ENCODE measurements at regions not wholly inside any gene's neighbourhood (a gene's known extent, or its start where the extent isn't known, plus 50 kb on each side); places are given as distances from the start of the nearest gene placed in this dataset.

DNA sequence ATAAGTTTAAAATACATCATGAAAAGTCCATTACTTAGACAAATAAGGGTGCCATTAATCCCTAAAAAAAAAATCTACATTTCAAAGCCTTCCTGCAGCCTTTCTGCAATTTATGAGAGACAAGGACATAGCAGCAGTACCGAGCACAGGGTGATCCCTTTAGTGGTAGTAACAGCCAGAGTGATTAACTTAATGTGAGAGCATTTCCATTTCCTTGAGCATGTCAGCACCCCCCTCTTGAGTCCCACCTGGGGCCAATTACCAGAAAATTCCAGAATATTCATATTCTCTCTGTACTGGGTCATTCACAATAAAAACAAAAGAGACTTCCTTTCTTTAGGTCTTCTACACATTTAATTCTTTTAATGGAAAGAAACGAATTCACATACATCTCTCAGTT is 546.9 kb upstream of the CCDC54 start:
- Histone ChIP-seq H3K4me3 (no peak overlapping the region), H3K36me3 (no peaks in the 10 kb centered on the region), H3K27ac (no peak overlapping the region), H3K9me3 (no peaks in the 10 kb centered on the region), H3K27me3 (ENCODE audit: low read depth) (no peaks in the 10 kb centered on the region), H3K4me1 (no peaks in the 10 kb centered on the region)
- intact Hi-C loops (cut with DNase I) = no loop called here
- DNase-seq (no peak), ATAC-seq (no peak)
- TF ChIP-seq, protein P1, sequence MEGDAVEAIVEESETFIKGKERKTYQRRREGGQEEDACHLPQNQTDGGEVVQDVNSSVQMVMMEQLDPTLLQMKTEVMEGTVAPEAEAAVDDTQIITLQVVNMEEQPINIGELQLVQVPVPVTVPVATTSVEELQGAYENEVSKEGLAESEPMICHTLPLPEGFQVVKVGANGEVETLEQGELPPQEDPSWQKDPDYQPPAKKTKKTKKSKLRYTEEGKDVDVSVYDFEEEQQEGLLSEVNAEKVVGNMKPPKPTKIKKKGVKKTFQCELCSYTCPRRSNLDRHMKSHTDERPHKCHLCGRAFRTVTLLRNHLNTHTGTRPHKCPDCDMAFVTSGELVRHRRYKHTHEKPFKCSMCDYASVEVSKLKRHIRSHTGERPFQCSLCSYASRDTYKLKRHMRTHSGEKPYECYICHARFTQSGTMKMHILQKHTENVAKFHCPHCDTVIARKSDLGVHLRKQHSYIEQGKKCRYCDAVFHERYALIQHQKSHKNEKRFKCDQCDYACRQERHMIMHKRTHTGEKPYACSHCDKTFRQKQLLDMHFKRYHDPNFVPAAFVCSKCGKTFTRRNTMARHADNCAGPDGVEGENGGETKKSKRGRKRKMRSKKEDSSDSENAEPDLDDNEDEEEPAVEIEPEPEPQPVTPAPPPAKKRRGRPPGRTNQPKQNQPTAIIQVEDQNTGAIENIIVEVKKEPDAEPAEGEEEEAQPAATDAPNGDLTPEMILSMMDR (IDR thresholded peaks at IDR 0.05) = no peak

DNA sequence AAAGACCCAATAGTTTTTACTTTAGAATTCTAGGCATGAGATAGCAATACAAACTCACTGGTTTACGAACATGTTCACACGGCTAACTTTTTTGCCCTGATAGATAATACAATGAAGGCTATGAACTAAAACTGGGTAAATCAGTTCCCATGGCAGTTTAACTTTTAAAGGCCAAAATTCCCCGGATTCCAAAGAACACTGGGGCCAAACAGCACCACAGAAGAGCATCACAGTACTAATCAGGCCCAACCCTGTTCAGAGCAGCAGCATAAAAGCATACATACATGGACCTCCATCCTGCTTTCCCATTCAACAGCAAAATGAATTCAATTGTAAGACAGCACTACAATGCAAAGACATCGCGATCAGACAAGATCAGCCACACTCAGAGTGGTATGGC is 540.3 kb upstream of the CCDC54 start:
- H3K9me3 ChIP-seq = no peaks in the 10 kb centered on the region
- intact Hi-C loops (cut with DNase I) = no loop called here
- TF ChIP-seq, protein P1 (IDR thresholded peaks at IDR 0.05) = no peak
- no peak overlapping the region for H3K27ac ChIP-seq
- no peaks in the 10 kb centered on the region for H3K27me3 ChIP-seq (ENCODE audit: low read depth)
- no peak for DNase-seq
- no peaks in the 10 kb centered on the region for H3K4me1 ChIP-seq
- H3K4me3 ChIP-seq = no peak overlapping the region
- no peaks in the 10 kb centered on the region for H3K36me3 ChIP-seq
- ATAC-seq = no peak

DNA sequence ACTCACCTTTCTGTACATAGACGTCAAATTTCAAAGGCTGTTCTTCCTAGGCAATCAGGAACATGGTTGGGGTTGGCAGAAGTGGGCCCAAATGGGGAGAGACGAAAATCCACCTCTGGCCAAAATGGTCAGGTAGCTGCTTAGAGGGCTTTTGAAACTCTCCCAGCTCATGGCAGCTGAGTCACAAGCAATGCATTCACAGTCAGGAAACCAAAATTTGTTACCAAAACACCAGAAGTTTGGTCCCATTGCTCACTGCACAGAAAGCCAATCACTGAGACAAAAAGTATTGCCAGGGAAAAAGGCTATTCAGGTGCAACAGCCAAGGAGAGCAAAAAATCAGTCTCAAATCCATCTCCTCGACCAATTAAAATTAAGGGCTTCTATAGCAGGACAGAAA is 539.6 kb upstream of the CCDC54 start:
- no peak for ATAC-seq
- H3K36me3 ChIP-seq = no peaks in the 10 kb centered on the region
- intact Hi-C loops (cut with DNase I) = no loop called here
- H3K27ac ChIP-seq = no peak overlapping the region
- H3K4me3 ChIP-seq = no peak overlapping the region
- DNase-seq = no peak
- H3K4me1 ChIP-seq = no peaks in the 10 kb centered on the region
- H3K27me3 ChIP-seq (ENCODE audit: low read depth) = no peaks in the 10 kb centered on the region
- TF ChIP-seq, protein P1 (IDR thresholded peaks at IDR 0.05) = no peak
- no peaks in the 10 kb centered on the region for H3K9me3 ChIP-seq

DNA sequence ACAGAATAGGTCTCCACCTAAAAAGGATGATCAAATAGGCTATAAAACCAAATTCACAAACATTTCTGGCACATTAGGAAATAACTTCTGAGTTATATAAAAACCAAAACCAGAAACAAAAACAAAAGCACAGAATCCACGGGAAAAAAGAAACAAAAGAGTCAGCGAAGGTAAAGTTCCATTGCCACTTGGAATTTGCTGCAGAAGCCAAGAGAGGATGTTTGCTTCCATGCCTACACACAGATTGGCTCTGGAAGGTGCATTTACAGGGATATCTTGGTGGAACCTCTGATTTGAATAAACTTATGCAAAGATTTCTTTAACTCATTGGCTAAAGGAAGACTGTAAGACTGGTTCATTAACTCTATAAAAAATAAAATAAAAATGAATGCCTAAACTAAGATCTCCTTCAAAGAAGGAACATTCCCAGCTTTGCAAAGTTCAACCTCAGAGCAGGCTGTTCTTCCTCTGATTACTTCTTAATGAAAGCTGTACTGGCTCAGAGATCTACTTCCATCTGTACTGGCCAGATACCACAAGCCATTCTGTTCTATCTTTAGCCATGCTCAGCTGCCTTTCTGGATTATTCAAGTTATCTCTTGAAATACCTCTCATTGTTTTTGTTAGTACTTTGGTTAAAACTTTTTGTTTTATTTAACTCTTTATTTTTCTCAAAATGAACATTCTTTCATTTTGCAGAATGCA is 537.5 kb upstream of the CCDC54 start:
- H3K36me3 ChIP-seq = no peaks in the 10 kb centered on the region
- no peaks in the 10 kb centered on the region for H3K4me1 ChIP-seq
- H3K9me3 ChIP-seq = no peaks in the 10 kb centered on the region
- no peak overlapping the region for H3K27ac ChIP-seq
- no peak for DNase-seq
- H3K27me3 ChIP-seq (ENCODE audit: low read depth) = no peaks in the 10 kb centered on the region
- TF ChIP-seq, protein P1 (IDR thresholded peaks at IDR 0.05) = no peak
- intact Hi-C loops (cut with DNase I) = no loop called here
- no peak overlapping the region for H3K4me3 ChIP-seq
- ATAC-seq = no peak

DNA sequence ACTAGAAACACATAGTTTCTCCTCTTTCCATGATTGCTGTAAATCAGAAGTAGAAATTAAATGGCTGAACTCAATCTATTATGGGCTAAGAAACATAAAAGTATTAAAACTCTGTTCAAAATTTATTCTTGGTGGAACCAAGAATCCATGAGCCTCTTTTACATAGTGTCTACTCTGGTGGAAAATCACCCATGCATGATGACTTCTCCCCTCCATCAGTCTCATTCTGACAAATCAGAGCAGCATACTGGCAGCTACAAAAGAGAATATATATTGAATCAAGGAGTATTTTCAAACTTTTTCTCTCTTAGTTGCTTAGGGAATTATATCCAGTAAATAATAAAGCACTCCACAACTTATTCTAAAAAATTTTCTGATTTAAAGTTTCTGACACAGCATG is 536.9 kb upstream of the CCDC54 start:
- Histone ChIP-seq H3K9me3 (no peaks in the 10 kb centered on the region), H3K27ac (no peak overlapping the region), H3K4me3 (no peak overlapping the region), H3K4me1 (no peaks in the 10 kb centered on the region), H3K27me3 (ENCODE audit: low read depth) (no peaks in the 10 kb centered on the region), H3K36me3 (no peaks in the 10 kb centered on the region)
- DNase-seq (no peak), ATAC-seq (no peak)
- TF ChIP-seq, protein P1 (IDR thresholded peaks at IDR 0.05) = no peak
- intact Hi-C loops (cut with DNase I) = no loop called here

Measured in lower lobe of right lung (tissue), 2 donors.